ENCODE measurements at regions not wholly inside any gene's neighbourhood (a gene's known extent, or its start where the extent isn't known, plus 50 kb on each side); places are given as distances from the start of the nearest gene placed in this dataset.

DNA sequence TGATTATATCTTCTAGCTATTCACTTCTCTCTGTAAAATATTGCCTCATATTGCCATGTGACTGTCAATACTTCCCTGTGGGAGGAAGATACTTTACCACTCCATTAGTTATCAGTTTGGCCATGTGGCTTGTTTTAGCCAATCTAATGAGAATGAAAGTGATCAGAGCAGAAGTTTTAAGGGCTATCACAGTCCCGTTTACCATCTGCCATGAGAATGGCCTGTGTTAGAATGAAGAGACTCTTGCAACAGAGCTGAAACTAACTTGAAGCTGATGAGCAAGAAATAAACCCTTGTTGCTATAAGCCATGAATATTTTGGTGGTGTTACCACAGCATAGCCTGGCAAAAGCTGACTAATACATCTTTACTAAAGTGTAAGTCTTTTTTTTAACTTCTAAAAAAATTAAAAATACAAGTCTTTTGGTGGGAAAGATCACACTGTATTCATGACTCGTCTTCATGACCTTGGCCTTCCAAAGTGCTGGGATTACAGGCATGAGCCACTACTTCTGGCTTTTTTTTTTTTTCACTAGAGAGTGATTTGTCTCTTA, 68.0 kb upstream of the CTNNA1 start:
- TF ChIP-seq POLR2A (IDR thresholded peaks at IDR 0.05; ENCODE audit: extremely low read depth, insufficient read length) (no peak), MAX (IDR thresholded peaks at IDR 0.05; ENCODE audit: low read depth, low read length) (peak; percentile 55; the same call in 1 of the 2 replicates), MYC (IDR thresholded peaks at IDR 0.05; ENCODE audit: low read depth, low read length) (no peak)
- TF ChIP-seq, protein P1, sequence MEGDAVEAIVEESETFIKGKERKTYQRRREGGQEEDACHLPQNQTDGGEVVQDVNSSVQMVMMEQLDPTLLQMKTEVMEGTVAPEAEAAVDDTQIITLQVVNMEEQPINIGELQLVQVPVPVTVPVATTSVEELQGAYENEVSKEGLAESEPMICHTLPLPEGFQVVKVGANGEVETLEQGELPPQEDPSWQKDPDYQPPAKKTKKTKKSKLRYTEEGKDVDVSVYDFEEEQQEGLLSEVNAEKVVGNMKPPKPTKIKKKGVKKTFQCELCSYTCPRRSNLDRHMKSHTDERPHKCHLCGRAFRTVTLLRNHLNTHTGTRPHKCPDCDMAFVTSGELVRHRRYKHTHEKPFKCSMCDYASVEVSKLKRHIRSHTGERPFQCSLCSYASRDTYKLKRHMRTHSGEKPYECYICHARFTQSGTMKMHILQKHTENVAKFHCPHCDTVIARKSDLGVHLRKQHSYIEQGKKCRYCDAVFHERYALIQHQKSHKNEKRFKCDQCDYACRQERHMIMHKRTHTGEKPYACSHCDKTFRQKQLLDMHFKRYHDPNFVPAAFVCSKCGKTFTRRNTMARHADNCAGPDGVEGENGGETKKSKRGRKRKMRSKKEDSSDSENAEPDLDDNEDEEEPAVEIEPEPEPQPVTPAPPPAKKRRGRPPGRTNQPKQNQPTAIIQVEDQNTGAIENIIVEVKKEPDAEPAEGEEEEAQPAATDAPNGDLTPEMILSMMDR (IDR thresholded peaks at IDR 0.05; ENCODE audit: low read depth, low read length) = no peak

Data from NB4 (cell line).